SIG-M5 treated with dmso at 0.1 percent for 504 hours (cell line): ENCODE measurements at regions not wholly inside any gene's neighbourhood (a gene's known extent, or its start where the extent isn't known, plus 50 kb on each side); places are given as distances from the start of the nearest gene placed in this dataset.

Experiments used
- DNase-seq: peaks from one replicate; lab custom pipeline; 2025; ENCODE audit not compliant: unreplicated experiment; lab: John Stamatoyannopoulos, UW

DNA sequence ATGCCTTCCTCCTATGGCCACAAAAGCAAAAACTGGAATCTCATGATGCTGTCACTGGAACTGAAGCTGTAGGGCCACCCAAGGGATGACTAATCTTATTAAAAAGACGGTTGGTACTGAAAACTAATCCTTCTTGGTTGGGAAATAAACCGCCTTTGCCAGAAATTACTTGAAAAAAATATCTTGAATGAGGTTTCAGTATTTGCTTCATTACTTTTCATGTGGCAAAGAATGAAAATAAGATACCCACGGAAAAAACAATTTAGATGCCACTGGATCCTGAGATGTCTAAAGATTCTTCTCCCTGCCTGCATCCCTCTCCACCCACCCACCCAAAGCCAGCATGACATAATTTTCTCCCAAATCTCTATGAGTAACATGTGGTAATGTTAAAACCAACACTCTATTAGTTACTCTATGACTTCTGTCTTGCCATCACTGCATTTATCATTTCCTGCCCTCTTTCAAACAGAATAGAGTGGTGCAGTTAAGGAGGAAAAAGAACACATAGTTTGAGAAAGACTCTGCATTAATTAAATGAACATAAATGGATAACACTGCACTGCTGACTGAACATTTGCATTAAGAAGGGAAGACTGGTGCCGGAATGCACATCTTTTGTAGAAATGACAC lies 111.8 kb upstream of the DPH6 start:
- DNase-seq = no peak

DNA sequence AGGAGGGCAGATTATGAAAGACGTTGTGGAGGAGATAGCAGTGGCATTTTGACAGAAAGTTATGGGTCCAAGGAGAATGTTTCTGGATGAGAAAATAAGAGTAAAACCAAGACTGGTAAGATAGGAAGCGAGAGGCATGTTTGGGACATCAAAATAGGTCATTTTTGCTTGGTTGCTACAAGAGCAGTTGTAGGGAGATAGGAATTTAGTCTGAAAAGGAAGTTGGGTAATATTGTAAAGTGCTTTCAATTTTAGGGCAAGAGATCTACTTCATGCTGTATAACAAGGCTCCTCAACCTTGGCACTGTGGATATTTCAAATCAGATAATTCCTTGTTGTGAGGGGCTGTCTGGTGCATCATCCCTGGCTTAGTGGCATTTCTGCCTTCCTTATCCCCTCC lies 118.0 kb upstream of the DPH6 start:
- peak; percentile 2 for DNase-seq

DNA sequence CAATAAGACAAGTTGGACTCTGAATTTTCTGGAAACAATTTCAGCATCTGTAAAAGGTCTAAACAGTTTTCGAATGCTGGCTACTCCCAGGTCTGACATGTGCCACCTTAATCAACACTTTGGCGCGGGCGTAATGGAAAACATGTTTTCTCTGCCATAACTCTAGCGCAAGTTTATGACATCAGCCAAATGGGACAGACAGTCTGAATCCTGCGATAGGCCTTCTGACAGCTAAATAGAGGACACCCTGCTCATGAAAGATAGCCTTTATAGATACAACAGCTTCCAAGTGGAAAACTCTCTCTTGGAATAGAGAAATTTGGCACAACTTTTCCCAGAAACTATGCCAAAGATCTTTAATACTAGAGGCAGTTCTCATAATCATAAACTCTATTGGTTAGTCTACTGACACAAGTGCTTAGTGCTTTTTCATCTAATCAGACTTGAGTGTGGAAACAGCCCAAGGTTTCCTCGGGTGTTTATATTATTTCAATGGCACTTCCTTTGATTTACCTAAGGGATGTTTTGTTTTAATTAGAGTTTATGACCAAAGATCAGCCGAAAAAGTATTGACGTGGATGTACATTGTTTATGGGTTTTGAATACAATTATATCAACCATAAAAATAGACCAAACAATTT lies 120.1 kb upstream of the DPH6 start:
- DNase-seq = no peak

DNA sequence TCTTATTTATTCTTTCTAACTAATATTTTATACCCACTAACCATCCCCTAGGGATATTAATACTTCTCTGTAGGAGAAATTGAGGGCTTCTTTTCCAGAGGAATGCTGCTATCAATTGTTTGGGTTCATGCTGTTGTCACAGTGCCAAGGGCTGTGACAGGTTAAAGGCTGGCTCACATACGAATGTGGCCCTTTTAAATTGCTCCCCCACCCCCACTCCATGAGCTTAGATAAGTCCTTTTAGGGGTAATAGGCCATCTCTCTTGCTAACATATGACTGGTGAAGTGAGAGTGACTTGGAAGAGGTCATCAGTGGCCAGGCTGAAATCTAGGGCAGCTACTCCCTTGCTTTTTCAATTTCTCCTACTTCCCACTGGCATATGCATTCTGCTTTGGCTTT lies 121.9 kb upstream of the DPH6 start:
- no peak for DNase-seq

DNA sequence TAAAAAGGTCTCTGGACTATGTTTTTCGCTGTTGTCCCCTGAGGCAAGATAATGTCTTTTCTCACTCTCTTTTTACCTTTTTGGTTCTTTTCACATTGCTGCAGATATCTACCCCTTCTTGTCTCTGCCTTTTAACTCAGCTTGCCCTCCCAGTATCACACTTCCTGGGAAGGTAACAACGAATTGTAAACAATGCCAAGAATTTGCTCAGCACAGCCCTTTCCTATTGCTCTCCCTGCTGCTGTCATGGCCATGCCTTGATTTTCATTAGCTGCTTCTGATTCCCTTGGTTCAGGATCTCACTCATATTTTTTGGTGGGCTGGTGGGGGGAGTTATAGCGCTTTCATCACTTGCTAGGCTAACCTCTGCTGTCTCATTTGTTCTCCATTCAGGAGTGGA lies 123.1 kb upstream of the DPH6 start:
- no peak for DNase-seq

DNA sequence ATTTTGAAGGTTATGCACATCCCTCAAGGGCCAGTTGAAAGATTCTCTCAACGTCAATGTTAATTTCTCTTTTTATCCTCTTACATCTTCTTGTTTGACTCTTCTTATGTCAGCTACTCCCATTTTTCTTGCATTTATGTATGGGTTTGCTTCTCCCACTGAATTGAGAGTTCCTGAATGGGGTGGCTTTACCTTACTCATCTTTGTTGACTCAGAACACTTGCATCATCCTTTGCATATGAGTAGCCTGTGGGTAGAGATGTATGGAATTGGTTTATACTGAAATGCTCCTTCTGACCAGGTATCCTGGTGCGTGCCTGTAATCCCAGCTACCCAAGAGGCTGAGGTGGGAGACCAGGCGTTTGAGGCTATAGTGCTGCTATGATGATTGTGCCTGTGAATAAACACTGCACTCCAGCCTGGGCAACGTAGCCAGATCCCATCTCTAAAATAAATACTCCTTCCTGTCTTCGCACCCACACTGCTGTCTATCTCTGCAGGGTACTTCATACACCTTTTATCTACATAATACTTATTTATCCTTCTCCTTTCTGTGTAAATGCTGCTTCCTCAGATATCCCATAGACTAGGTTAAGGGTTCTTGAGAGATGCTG lies 123.6 kb upstream of the DPH6 start:
- DNase-seq = no peak

DNA sequence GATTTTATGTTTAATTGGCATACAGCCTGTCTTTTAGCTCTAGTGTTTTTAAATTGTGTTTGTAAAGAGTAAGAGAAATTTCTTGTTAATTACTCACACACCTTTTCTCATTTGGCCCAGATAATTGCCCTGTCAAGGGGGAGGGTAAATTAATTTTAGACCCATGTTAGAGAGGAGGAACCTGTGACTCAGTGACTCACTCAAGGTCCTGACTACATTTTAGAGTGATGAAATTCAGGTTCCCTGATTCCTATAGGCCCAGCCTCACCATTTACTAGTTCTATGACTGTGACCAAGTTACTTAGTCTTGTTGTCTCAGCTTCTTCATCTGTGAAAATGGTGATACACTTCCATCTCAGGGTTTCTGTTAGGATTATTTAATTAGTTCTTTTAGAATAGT lies 125.2 kb upstream of the DPH6 start:
- DNase-seq = no peak

DNA sequence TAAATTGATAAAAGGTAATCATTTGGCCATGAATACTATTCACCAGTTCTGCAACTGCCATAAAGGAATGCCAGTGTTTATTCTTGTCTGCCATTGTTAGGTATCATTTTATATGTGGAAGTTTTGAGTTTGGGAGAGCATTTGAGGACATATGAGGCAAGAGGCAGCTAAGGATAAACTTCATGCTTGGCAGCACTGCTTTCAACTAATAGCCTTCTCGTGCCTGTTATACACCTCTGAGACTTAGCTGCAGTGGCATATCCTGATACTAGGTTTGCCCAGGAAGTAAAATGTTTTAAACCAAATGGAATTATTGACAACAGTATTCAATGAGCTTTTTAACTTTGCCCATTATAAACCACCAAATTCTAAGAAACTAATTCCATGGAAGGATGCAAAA lies 126.0 kb upstream of the DPH6 start:
- DNase-seq = no peak

DNA sequence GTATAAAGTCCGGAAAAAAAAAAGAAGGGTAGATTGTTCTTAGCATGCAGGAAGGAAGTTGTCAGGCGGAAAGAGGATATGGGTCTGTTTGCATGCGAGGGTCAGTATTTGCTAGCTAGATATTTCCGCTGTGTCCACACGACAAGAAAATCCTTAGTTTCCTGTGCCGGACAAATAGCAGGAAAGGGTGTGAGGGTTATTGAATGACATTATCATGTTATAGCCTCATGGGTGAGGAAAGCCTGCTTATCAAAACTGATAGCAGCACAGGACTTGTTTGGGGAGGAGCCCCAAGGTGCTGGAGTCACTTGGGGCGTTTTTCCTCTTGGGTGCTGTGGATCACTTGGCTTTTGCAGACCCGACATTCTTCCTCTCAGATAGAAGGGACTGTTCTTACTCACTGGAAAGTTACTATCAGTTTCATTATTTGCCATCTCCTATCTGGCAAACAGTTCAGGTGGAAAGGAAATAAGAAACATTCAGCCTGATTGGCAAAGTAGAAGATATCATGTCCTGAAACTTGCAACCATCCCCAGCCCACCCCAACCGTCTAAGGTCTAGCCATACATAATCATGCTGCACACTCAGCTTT lies 127.2 kb upstream of the DPH6 start:
- no peak for DNase-seq

DNA sequence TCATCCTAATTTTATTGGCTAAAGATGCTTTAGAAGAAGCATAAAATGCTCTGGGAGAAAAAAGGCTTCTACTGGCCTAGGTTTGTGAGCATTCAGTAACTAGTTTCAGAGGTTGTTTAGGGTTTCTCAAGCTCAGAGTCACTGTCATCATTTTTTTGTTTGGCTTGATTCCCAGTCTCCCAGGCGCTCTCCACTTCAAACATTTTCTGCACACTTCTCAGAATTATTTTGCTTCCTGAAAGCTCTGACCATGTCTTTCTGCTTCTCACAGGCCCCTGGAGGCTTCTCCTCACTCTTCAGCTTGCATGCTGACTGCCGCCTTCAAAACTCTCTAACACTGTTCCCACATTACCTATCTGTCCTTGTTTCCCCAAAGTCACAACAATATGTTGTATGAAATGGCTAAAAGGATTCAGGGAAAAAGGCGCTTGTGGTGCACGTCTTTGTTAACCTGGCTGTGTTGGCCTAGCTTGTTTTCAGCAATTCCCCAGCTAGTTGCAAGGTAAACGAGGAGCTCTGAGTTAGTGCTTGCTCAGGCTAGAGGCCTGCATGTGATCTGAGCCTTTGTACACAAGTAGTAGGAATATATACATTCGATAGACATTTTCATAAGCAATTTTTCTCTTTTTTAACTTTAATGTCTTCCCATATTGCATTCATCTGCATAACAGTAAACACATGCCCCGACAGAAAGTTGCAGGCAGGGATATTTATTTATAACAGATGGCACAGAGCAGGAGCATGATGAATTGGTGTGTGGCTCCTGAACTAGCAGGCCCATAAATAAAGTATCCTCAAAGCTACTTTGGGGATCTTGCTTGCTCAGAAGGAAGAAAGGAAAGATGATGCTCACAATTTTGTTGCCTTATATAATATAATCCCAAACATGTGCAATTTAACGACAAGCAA lies 129.2 kb upstream of the DPH6 start:
- no peak for DNase-seq

DNA sequence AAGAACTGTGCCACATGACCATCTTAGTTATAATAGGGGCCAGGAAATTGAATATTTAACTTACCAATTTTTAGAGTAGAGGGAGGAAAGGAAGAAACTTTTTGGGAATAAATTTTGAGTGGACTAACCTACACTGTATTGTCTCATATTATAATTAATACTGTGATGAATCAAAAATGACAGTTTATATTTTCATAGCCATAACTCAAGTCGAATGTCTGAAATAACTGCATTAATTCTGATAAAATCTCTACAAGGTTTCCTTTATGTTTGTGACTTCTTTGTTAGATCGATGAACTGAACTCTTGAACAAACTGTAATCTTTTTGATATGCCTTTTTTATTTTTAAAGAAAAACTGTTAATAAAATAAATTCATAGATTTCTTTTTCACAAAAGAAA lies 132.8 kb upstream of the DPH6 start:
- no peak for DNase-seq

DNA sequence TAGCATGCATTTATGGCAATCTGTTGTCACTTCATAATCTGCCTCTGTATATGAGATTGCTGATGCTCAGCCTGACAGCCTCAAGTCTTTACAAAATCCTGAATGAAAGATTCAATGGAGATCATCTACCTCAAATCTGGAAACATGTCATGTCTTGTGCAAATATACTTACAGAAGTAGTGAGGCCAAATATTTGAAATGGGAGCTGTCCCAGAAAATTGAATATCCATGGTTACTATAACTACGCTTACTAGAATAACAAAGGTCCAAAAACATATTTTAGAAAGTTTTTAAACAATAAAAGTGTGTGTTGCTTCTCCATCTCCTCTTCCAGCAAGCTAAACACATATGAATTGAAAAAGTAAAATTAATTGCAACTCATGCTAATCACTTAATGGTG lies 133.2 kb upstream of the DPH6 start:
- DNase-seq = no peak

DNA sequence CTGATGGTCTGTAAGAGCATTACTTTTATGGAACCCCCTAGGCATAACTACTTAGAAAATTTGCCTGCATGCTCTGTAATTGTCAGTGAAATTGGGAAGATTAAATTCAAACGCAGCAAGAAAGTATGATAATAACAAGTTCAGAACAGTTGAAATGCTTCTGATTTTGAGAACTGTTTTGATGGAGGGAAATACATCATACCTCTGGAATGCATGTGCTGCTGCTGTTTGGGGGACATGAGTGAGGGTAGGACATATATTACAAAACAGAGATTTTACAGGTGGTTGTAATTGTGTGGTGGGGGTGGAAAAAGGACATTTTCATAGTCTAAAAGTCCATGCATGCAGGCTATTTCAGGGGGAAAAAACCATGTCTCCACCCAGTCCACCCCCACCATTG lies 135.0 kb upstream of the DPH6 start:
- DNase-seq = no peak

DNA sequence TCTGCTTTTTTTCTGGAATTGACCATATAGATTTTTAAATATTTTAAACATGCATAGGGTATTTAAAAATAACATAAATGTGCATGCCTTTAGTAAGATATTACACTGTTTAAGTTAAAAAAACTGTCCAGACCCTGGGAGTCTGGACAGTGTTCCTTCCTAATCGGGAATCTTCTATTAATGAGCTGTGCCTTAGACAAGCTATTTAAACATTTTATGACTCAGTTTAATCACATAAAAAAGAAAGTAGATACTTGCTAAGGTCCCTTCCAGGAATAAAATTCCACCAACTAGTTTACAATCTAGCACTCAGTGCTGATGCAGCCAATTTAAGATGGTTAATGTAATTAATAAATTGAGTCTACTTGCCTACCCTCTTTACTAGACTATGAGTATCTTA lies 140.4 kb upstream of the DPH6 start:
- DNase-seq = no peak

DNA sequence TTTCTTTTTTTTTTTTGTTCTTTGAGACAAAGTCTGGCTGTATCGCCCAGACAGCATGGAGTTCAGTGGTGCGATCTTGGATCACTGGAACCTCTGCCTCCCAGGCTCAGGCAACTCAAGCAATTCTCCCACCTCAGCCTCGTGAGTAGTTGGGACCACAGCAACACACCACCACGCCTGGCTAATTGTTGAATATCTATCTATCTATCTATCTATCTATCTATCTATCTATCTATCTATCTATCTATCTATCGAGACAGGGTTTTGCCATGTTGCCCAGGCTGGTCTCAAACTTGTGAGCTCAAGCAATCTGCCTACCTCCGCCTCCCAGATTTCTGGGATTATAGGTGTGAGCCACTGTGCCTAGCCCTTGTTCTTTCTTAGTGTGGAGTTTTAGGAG lies 143.3 kb upstream of the DPH6 start:
- no peak for DNase-seq

DNA sequence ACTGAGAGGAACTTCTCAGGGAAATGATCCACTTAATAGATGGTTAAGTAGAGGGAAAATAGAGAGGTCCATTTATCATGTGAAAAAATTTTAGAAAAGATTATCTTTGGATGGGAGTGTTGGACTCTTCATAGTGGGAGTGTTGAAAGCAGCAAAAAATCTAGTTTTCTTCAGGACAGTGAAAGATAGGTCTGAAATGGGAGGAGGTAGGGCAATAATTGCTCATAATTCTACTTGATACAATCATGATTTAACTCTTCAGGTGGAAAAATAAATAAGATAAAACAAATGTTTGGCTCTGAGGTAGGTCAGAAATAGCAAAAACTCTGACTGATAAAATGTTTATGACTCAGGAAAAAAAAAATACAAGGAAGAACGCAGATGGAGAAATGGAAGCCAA lies 144.1 kb upstream of the DPH6 start:
- no peak for DNase-seq

DNA sequence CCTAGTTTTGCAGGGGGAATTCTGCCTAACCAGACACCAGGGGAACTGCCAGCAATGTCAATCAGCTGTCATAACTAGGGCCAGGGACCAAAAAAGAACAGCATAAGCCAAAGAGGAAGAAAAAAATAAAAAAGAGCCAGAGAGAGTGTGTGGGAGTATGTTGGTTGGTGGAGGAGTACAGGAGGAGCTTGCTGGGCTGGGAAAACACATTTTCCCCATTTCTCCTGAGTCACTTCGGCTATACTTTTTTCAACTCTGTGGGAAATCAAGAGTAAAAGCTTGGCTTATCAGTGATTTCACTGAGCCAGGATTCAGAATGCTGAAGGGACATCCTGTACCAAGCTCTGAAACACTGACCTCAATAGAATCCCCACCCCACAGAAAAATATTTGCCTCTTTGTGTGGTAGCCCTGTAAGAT lies 144.7 kb upstream of the DPH6 start:
- DNase-seq = no peak

DNA sequence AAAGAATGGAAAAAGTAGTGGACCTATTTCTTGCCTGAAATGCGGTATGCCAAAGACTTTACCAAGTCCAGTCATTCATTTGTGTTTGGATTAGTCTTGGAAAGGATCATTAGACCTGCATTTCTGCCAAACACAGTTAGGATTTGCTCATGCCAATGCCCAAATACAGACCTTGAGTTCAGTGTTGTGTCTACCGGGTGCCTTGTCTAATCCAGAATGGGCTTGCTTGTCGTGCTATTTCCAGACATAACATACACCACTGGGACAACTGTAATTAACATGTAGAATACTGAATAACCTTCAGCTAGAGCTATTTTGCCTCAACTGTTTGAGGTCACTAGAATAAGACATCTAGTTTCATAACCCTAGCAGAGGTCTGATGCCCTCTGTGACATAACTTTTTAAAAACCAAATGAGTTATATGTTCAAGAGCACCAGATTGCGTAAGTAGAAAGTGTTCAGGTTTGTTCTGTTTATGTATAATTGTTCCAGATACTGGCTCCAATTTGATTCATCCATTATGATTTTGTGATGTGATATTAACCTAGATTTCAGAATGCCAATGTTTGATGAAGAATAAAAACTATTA lies 145.3 kb upstream of the DPH6 start:
- no peak for DNase-seq

DNA sequence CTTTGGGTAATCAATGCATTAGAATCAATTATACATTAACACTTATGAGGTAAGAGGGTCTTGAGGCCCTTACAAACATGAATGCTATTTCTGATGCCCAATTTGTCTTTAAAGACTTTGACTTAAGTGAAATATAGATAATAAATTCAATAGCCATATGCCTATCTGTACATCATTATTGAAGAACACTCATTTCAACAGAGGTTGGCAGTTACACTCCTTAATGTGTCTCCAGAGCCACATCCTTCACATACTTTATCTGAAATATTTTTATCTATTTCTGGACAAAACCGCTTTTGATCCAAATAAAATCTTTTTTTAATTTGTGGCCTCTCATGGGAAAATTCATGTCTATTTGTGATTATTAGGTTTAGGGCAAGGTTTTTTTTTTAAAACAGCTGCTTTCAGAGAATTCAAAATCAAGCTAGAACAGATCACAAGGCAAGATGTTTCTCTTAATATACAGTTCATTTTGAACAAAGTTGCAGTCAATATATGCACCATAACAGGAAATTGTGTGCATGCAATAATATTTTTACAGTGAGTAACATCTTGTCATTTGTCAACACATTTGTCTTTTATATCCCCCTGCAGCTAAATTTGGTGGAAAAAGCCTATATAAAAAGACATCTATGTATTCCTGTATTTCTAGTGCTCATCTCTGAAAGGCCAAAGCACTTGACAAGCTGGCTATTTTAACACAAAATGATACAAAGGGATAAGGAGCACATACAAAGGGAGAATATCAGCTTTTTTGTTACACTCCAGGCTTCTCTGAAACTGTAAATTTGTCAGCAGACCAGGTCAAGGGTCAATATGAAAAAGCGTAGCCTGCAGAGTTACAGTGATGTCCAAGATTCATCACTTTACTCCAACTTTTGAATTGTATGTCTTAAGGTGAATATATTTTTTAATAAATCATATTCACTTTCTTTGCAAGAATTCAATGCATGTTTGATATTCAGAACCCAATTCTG lies 146.2 kb upstream of the DPH6 start:
- no peak for DNase-seq

DNA sequence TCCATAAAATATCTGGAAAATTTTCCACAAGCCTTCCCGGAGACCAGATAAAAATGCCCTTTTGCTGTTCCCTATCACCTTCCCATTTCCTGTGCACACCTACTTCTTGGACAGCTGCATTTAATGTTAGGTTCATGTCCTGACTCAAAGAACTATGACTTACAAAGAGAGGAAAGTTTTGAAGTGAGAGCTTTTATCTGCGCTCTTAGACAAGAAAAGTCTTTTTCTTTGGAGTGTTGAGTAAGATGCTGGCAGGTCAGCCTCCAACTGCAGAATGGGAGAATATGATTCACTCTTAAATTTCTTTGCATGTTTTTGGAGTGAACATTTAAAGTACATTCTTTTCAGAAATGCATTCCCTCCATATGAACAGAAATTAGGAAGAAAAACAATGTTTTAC lies 147.3 kb upstream of the DPH6 start:
- no peak for DNase-seq
